Chondrocyte (in vitro differentiated cells): ENCODE measurements at regions not wholly inside any gene's neighbourhood (a gene's known extent, or its start where the extent isn't known, plus 50 kb on each side); places are given as distances from the start of the nearest gene placed in this dataset.

ENCODE experiments used
- DNase-seq: peaks from one replicate; pipeline ENCODE4 v3.0.0; 2021; ENCODE audit warnings: mixed read lengths, low spot score
- H3K27ac Mint-ChIP-seq: one replicate; pipeline ENCODE4 v1.8.0; 2021; ENCODE audit warnings: mild to moderate bottlenecking, moderate library complexity, mixed read lengths; ENCODE audit not compliant: unreplicated experiment
- H3K27me3 Mint-ChIP-seq: 2 replicates; pipeline ENCODE4 v1.8.0; 2021; ENCODE audit warnings: low read depth, mixed read lengths
- H3K36me3 Mint-ChIP-seq: 2 replicates; pipeline ENCODE4 v1.8.0; 2021; ENCODE audit warnings: low read depth, mixed read lengths
- H3K4me1 Mint-ChIP-seq: 2 replicates; pipeline ENCODE4 v1.8.0; 2021; ENCODE audit warnings: low read depth, mild to moderate bottlenecking, mixed read lengths
- H3K4me3 Mint-ChIP-seq: one replicate; pipeline ENCODE4 v1.8.0; 2021; ENCODE audit warnings: mild to moderate bottlenecking, moderate library complexity, mixed read lengths; ENCODE audit not compliant: unreplicated experiment
- H3K9me3 Mint-ChIP-seq: 2 replicates; pipeline ENCODE4 v1.8.0; 2021; ENCODE audit warnings: low read depth, mixed read lengths
- TF ChIP-seq, protein P1 (sequence below): fragments of 200-600 bp; sonication (generic); IDR thresholded peaks from 2 replicates; pipeline ENCODE4 v1.5.0; 2021; ENCODE audit warnings: antibody characterized with exemption, mild to moderate bottlenecking, moderate library complexity

DNA sequence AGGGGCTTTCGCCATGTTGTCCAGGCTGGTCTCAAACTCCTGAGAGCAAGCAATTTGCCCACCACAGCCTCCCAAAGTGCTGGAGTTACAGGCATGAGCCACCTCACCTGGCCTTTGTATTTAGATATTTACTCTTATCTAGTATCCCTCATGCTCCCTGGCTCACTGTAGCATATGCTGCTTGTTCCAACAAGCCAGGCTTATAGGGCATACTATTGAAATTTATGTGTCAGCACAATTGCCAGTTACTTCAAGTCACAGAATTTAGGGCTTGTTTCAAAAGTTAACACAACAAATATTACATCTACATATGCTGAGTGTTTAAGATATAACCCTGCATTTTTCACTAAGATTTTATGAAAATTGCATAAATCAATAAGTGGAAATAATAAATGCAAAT is 469.2 kb upstream of the ZNF608 start:
- Mint-ChIP-seq H3K9me3 (peaks cover 21% of the 10 kb centered on the region), H3K4me3 (no peak overlapping the region), H3K27me3 (no peaks in the 10 kb centered on the region), H3K27ac (no peak overlapping the region), H3K36me3 (no peaks in the 10 kb centered on the region), H3K4me1 (no peaks in the 10 kb centered on the region)
- TF ChIP-seq, protein P1, sequence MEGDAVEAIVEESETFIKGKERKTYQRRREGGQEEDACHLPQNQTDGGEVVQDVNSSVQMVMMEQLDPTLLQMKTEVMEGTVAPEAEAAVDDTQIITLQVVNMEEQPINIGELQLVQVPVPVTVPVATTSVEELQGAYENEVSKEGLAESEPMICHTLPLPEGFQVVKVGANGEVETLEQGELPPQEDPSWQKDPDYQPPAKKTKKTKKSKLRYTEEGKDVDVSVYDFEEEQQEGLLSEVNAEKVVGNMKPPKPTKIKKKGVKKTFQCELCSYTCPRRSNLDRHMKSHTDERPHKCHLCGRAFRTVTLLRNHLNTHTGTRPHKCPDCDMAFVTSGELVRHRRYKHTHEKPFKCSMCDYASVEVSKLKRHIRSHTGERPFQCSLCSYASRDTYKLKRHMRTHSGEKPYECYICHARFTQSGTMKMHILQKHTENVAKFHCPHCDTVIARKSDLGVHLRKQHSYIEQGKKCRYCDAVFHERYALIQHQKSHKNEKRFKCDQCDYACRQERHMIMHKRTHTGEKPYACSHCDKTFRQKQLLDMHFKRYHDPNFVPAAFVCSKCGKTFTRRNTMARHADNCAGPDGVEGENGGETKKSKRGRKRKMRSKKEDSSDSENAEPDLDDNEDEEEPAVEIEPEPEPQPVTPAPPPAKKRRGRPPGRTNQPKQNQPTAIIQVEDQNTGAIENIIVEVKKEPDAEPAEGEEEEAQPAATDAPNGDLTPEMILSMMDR = no peak
- no peak for DNase-seq

DNA sequence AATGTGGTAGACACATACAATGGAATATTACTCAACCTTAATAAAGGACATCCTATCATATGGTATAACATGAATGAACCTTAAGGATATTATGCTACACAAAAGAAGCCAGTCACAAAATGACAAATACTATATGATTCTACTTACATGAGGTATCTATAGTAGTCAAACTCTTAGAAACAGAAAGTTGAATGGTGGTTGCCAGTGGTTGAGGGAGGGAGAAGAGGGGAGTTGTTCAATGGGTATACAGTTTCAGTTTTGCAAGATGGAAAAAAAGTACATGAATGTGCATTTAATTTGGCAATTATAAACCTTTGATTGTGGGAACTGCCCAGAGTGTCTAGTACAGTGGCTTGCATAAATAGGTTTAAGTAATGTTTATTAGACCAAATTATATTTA is 473.3 kb upstream of the ZNF608 start:
- no peaks in the 10 kb centered on the region for H3K27me3 Mint-ChIP-seq
- peaks cover 16% of the 10 kb centered on the region for H3K9me3 Mint-ChIP-seq
- no peak for DNase-seq
- H3K4me1 Mint-ChIP-seq = no peaks in the 10 kb centered on the region
- no peaks in the 10 kb centered on the region for H3K36me3 Mint-ChIP-seq
- H3K27ac Mint-ChIP-seq = no peak overlapping the region
- TF ChIP-seq, protein P1 = no peak
- no peak overlapping the region for H3K4me3 Mint-ChIP-seq

DNA sequence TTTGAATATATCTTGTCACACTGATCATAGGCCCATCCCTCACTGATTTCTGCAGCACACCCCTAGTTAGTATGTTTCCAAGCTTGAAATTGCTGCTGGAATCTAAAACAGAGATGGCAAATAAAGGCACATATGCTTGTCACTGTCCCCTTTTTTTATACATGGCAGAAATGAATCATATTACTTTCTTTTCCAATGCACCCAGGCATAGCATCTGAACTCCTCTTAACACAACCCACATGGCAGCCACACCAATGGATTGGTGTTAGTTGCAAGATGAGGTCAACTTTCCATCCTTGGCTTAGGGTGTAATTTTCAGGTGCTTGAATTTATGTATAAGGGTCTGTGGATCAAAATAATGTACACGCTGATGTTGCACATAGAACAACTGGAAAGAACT is 473.8 kb upstream of the ZNF608 start:
- Mint-ChIP-seq H3K36me3 (no peaks in the 10 kb centered on the region), H3K4me1 (no peaks in the 10 kb centered on the region), H3K4me3 (no peak overlapping the region), H3K27me3 (no peaks in the 10 kb centered on the region), H3K9me3 (peaks cover 16% of the 10 kb centered on the region), H3K27ac (no peak overlapping the region)
- DNase-seq = no peak
- TF ChIP-seq, protein P1 = no peak

DNA sequence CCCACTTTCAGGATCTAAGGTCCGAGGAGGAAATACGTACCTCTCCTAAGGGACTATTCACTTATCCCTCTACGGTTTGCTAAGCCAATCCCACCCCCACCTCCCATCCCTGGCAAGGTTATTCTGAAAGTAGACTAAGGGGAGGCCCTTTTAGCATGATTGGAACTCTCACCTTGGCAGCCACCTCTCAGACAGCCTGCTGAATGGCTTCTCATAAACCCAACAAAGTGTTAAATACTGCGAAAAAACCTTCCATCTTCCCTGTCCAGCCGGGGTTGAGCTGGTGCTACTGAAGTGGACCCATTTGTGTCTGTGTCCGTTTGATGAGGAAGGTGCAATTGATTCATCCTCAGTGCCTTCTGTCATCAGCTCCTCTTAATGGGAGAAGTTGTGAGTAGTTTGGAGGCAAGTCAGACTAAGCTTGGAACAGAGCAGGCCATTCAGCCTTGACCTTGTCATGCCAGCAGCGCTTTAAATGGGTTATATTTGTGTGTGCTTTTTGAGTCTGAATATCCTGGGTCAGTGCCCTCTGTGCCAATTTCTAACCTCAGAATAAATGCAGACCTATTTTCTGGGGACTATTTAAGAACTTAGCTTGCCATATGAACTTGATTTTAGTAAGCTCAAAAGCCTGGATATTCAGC is 476.3 kb upstream of the ZNF608 start:
- no peak overlapping the region for H3K4me3 Mint-ChIP-seq

DNA sequence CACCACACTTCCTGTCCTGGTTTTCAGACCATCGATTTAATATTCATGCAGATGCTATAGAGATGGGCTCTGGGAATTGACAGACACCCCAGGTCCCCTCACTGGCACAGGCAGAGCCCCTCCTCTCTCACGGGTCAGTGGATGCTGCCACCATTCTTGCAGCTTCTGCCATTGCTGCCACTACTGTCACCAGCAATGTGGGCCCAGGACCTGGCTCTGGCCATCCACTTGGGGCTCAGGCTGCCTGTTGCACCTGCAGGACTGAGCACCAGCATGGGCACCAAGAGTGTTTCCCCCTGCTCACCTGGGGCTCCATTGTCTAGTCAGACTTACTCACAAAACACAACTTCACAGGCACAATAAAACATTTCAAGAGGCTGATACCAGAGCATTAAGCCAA is 479.0 kb upstream of the ZNF608 start:
- DNase-seq = no peak
- peaks cover 6% of the 10 kb centered on the region for H3K4me1 Mint-ChIP-seq
- no peak overlapping the region for H3K4me3 Mint-ChIP-seq
- no peak overlapping the region for H3K27ac Mint-ChIP-seq
- no peaks in the 10 kb centered on the region for H3K36me3 Mint-ChIP-seq
- TF ChIP-seq, protein P1 = no peak
- no peaks in the 10 kb centered on the region for H3K9me3 Mint-ChIP-seq
- no peaks in the 10 kb centered on the region for H3K27me3 Mint-ChIP-seq

More for the DNA sequence above, 476.3 kb upstream of the ZNF608 start:
- no peak overlapping the region for H3K27ac Mint-ChIP-seq
- no peaks in the 10 kb centered on the region for H3K36me3 Mint-ChIP-seq
- TF ChIP-seq, protein P1 = no peak
- no peaks in the 10 kb centered on the region for H3K27me3 Mint-ChIP-seq
- no peak for DNase-seq
- H3K9me3 Mint-ChIP-seq = peaks cover 13% of the 10 kb centered on the region
- peaks cover 2% of the 10 kb centered on the region for H3K4me1 Mint-ChIP-seq
